IMR-90 (cell line): ENCODE measurements at regions not wholly inside any gene's neighbourhood (a gene's known extent, or its start where the extent isn't known, plus 50 kb on each side); places are given as distances from the start of the nearest gene placed in this dataset.

Source experiments
- BHLHE40 ChIP-seq: fragments of 150-350 bp; IDR thresholded peaks from 2 replicates; pipeline ENCODE4 v1.6.1; 2016; ENCODE audit warnings: mild to moderate bottlenecking, low read depth, low read length
- CHD1 ChIP-seq: IDR thresholded peaks from 2 replicates; pipeline ENCODE4 v1.6.1; 2012; ENCODE audit warnings: low read depth, low read length, improper control_type of control experiment
- MAFK ChIP-seq: IDR thresholded peaks from 2 replicates; pipeline ENCODE4 v1.6.1; 2012; ENCODE audit warnings: low read depth, low read length, improper control_type of control experiment
- MAZ ChIP-seq: IDR thresholded peaks from 2 replicates; pipeline ENCODE4 v1.6.1; 2012; ENCODE audit warnings: low read depth, mild to moderate bottlenecking, low read length, improper control_type of control experiment, moderate library complexity, borderline replicate concordance
- MXI1 ChIP-seq: IDR thresholded peaks from 2 replicates; pipeline ENCODE4 v1.6.1; 2012; ENCODE audit warnings: low read depth, mild to moderate bottlenecking, low read length, moderate library complexity, borderline replicate concordance
- POLR2A ChIP-seq: IDR thresholded peaks from 2 replicates; pipeline ENCODE4 v1.6.1; 2012; ENCODE audit warnings: mild to moderate bottlenecking, low read depth, low read length
- RCOR1 ChIP-seq: IDR thresholded peaks from 2 replicates; pipeline ENCODE4 v1.6.1; 2012; ENCODE audit warnings: mild to moderate bottlenecking, low read length, improper control_type of control experiment; ENCODE audit not compliant: insufficient replicate concordance
- TF ChIP-seq, protein P1 (sequence below): conservative IDR thresholded peaks from 2 replicates; pipeline ENCODE4 v1.5.1; 2012; ENCODE audit warnings: mild to moderate bottlenecking, low read depth, low read length, improper control_type of control experiment

DNA sequence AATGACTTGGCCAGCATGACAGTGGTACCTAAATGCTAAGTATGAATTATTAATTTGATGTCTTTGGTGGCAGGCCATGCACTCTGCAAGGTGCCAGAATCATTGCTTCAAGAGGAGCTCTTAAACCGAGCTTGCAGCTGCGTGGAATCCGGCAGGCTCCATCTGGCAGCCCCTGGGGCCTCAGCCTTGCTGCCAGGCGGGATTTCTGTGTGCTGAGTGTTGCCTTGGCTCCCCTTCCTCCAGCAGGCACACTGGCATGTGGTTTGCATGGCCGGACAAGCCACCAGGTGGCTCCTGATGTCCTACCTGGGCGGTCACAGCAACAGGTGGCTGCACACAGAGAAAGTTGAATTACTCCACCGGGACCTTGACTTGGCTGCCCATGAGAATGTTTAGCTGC, 155.4 kb downstream of the URB2 start:
- TF ChIP-seq, protein P1, sequence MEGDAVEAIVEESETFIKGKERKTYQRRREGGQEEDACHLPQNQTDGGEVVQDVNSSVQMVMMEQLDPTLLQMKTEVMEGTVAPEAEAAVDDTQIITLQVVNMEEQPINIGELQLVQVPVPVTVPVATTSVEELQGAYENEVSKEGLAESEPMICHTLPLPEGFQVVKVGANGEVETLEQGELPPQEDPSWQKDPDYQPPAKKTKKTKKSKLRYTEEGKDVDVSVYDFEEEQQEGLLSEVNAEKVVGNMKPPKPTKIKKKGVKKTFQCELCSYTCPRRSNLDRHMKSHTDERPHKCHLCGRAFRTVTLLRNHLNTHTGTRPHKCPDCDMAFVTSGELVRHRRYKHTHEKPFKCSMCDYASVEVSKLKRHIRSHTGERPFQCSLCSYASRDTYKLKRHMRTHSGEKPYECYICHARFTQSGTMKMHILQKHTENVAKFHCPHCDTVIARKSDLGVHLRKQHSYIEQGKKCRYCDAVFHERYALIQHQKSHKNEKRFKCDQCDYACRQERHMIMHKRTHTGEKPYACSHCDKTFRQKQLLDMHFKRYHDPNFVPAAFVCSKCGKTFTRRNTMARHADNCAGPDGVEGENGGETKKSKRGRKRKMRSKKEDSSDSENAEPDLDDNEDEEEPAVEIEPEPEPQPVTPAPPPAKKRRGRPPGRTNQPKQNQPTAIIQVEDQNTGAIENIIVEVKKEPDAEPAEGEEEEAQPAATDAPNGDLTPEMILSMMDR: no peak
- TF ChIP-seq MAFK (no peak), MXI1 (no peak), POLR2A (no peak), MAZ (no peak), RCOR1 (no peak), CHD1 (no peak), BHLHE40 (no peak)
